Lower lobe of right lung (tissue), 2 donors: ENCODE measurements at regions not wholly inside any gene's neighbourhood (a gene's known extent, or its start where the extent isn't known, plus 50 kb on each side); places are given as distances from the start of the nearest gene placed in this dataset.

Source experiments
- ATAC-seq, 2 donors: fragments of 200-7000 bp; cut with Tn5 transposase; one replicate each; pipeline ENCODE4 v1.9.1; 2020 to 2022; ENCODE audit warnings: mild to moderate bottlenecking in 2 of 2, moderate library complexity in 2 of 2
- DNase-seq: peaks from one replicate; pipeline ENCODE4 v3.0.0-alpha.2; 2020
- H3K27ac ChIP-seq: fragments of 200-600 bp; one replicate; pipeline ENCODE4 v1.8.0; 2022
- H3K27me3 ChIP-seq: fragments of 200-600 bp; one replicate; pipeline ENCODE4 v1.8.0; 2022; ENCODE audit warnings: low read depth
- H3K36me3 ChIP-seq: fragments of 200-600 bp; one replicate; pipeline ENCODE4 v1.8.0; 2022; ENCODE audit warnings: mild to moderate bottlenecking
- H3K4me1 ChIP-seq: fragments of 200-600 bp; one replicate; pipeline ENCODE4 v1.8.0; 2022
- H3K4me3 ChIP-seq: fragments of 200-600 bp; one replicate; pipeline ENCODE4 v1.8.0; 2022; ENCODE audit warnings: mild to moderate bottlenecking
- H3K9me3 ChIP-seq: fragments of 200-600 bp; one replicate; pipeline ENCODE4 v1.8.0; 2022
- CTCF ChIP-seq: fragments of 200-600 bp; IDR thresholded peaks from one replicate; pipeline ENCODE4 v1.8.0; 2022; ENCODE audit warnings: antibody characterized with exemption, mild to moderate bottlenecking
- intact Hi-C: fragments of 100-400 bp; cut with DNase I; formaldehyde crosslinking; loops from one replicate; pipeline ENCODE4 v1.11.0; 2022
- donor health status: DM: no; HTN: yes; CAD: no; lungs with severe emphysema.

GRCh38 chr9:109604131-109604530, 106.0 kb upstream of the PTPN3 start:
- no peak overlapping the region for H3K4me3 ChIP-seq

GRCh38 chr9:109604781-109605180, 106.7 kb upstream of the PTPN3 start:
- no peak for TF ChIP-seq CTCF
- intact Hi-C loops: no loop called here
- no peak overlapping the region for H3K4me3 ChIP-seq
- no peak overlapping the region for H3K27ac ChIP-seq
- ATAC-seq (no peak), DNase-seq (no peak)
- H3K9me3 ChIP-seq: no peaks in the 10 kb centered on the region
- H3K36me3 ChIP-seq: no peaks in the 10 kb centered on the region
- no peaks in the 10 kb centered on the region for H3K27me3 ChIP-seq
- H3K4me1 ChIP-seq: no peaks in the 10 kb centered on the region

More at GRCh38 chr9:109604131-109604530, 106.0 kb upstream of the PTPN3 start:
- ATAC-seq (no peak), DNase-seq (no peak)
- no peaks in the 10 kb centered on the region for H3K36me3 ChIP-seq
- no peaks in the 10 kb centered on the region for H3K9me3 ChIP-seq
- H3K4me1 ChIP-seq: no peaks in the 10 kb centered on the region
- no peak for TF ChIP-seq CTCF
- intact Hi-C loops: no loop called here
- H3K27me3 ChIP-seq: no peaks in the 10 kb centered on the region
- no peak overlapping the region for H3K27ac ChIP-seq

- Histone ChIP-seq H3K4me1 (no peaks in the 10 kb centered on the region), H3K4me3 (no peak overlapping the region)
- intact Hi-C loops: no loop called here
These were observed 111.0 kb upstream of the PTPN3 start for GRCh38 chr9:109609060-109609459.

GRCh38 chr9:109616571-109617120, 118.5 kb upstream of the PTPN3 start:
- H3K4me1 ChIP-seq: no peaks in the 10 kb centered on the region
- H3K27ac ChIP-seq: no peak overlapping the region
- no peak for TF ChIP-seq CTCF
- intact Hi-C loops: no loop called here
- no peaks in the 10 kb centered on the region for H3K36me3 ChIP-seq
- H3K27me3 ChIP-seq: no peaks in the 10 kb centered on the region
- H3K4me3 ChIP-seq: no peak overlapping the region
- no peaks in the 10 kb centered on the region for H3K9me3 ChIP-seq
- DNase-seq (no peak), ATAC-seq (no peak)

More at GRCh38 chr9:109609060-109609459, 111.0 kb upstream of the PTPN3 start:
- Histone ChIP-seq H3K27me3 (no peaks in the 10 kb centered on the region), H3K27ac (no peak overlapping the region), H3K9me3 (no peaks in the 10 kb centered on the region), H3K36me3 (no peaks in the 10 kb centered on the region)
- DNase-seq (no peak), ATAC-seq (no peak)
- TF ChIP-seq CTCF: no peak

- Histone ChIP-seq H3K36me3 (no peaks in the 10 kb centered on the region), H3K4me3 (no peak overlapping the region), H3K9me3 (no peaks in the 10 kb centered on the region), H3K27ac (no peak overlapping the region), H3K27me3 (no peaks in the 10 kb centered on the region), H3K4me1 (no peaks in the 10 kb centered on the region)
- DNase-seq: no peak
- ATAC-seq: no peak
- no peak for TF ChIP-seq CTCF
- intact Hi-C loops: no loop called here
These were observed 121.2 kb upstream of the PTPN3 start for GRCh38 chr9:109619310-109619709.

- intact Hi-C loops: no loop called here
- no peaks in the 10 kb centered on the region for H3K4me1 ChIP-seq
- DNase-seq: no peak
- H3K4me3 ChIP-seq: no peak overlapping the region
- H3K27me3 ChIP-seq: no peaks in the 10 kb centered on the region
- H3K9me3 ChIP-seq: no peaks in the 10 kb centered on the region
- no peak for ATAC-seq
- no peaks in the 10 kb centered on the region for H3K36me3 ChIP-seq
- TF ChIP-seq CTCF: no peak
- H3K27ac ChIP-seq: no peak overlapping the region
These were observed 126.0 kb upstream of the PTPN3 start for GRCh38 chr9:109624143-109624542.
